ENCODE measurements at regions not wholly inside any gene's neighbourhood (a gene's known extent, or its start where the extent isn't known, plus 50 kb on each side); places are given as distances from the start of the nearest gene placed in this dataset.

DNA sequence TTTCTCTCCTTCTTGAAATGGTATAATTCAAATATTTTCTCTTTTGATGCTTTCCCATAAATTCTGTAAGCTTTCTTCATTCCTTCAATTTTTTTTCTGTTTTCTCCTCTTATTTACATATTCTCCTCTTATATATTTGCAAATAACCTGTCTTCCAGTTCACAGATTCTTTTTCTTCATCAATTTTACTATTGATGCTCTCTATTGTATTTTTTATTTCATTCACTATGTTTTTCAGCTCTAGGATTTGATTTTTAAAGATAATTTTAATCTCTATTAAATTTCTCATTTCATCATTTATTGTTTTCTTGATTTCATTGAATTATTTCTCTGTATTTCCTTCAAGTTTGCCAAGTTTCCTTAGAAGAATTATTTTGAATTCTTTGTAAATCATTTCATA lies 54.0 kb upstream of the PRPS1L1 start:
- no peak for DNase-seq (ENCODE audit: low read depth in 2 of 2)
- H3K4me3 ChIP-seq (replicated peaks in 1 of 2; ENCODE audit: low read depth in 2 of 2, low read length in 2 of 2), result no peak overlapping the region
- TF ChIP-seq CTCF (IDR thresholded peaks at IDR 0.05; ENCODE audit: low read depth, low read length), result no peak

DNA sequence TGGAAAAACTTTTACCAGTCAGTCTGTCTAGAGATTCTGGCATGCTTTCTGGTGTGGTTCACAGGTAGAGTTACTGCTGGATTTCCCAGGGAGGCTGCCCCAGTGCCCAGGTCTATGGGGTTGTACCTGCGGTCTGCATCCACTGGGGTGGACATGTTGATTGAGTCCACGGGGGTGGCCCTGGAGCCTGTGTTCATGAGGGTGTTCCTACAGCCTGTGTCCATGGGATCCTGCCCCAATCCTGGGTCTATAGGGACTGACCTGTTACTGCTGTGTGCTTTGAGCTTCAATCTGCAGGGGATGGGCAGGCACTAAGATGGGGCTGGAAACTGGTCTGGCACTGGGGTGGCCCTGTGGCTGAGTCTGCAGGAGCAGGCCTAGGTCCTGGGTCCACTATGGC lies 54.5 kb upstream of the PRPS1L1 start:
- no peak overlapping the region for H3K4me3 ChIP-seq (replicated peaks in 1 of 2; ENCODE audit: low read depth in 2 of 2, low read length in 2 of 2)
- no peak for DNase-seq (ENCODE audit: low read depth in 2 of 2)
- TF ChIP-seq CTCF (IDR thresholded peaks at IDR 0.05; ENCODE audit: low read depth, low read length), result no peak

- peak overlapping the region; percentile 57 to 71 for H3K4me3 ChIP-seq (replicated peaks in 1 of 2; ENCODE audit: low read depth in 2 of 2, low read length in 2 of 2)
- no peak for TF ChIP-seq CTCF (IDR thresholded peaks at IDR 0.05; ENCODE audit: low read depth, low read length)
- DNase-seq (ENCODE audit: low read depth in 2 of 2), result peak; percentile 13 to 42
These were observed 58.7 kb upstream of the PRPS1L1 start for GRCh38 chr7:18086165-18087025.

GRCh38 chr7:18087026-18087686 lies 59.5 kb upstream of the PRPS1L1 start:
- no peak for TF ChIP-seq CTCF (IDR thresholded peaks at IDR 0.05; ENCODE audit: low read depth, low read length)
- peak; percentile 7 to 16 for DNase-seq (ENCODE audit: low read depth in 2 of 2)
- peak overlapping the region; percentile 57 to 71 for H3K4me3 ChIP-seq (replicated peaks in 1 of 2; ENCODE audit: low read depth in 2 of 2, low read length in 2 of 2)

DNA sequence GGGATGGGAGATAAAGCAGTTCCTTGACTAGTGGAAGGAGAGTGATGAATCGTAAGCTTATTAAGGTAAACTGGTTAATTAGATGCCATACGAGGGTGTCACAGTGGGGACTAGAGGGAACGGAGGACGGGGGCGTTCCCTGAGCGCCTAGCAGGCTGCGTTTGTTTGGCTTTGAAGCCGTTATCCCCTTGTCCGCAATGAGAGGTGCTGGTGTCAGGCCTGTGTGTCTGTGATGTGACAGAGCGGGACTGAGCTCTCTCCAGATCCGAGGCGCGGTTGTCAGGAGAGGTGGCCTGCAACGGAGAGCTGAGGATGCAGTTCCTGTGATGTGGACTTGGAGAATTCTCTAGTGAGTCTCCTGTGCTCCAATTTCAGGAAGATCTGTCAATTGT lies 60.0 kb upstream of the PRPS1L1 start:
- no peak for DNase-seq (ENCODE audit: low read depth in 2 of 2)
- TF ChIP-seq CTCF (IDR thresholded peaks at IDR 0.05; ENCODE audit: low read depth, low read length), result no peak
- H3K4me3 ChIP-seq (replicated peaks in 1 of 2; ENCODE audit: low read depth in 2 of 2, low read length in 2 of 2), result peak overlapping the region in 1 of 2 donors; percentile 71

- no peak overlapping the region for H3K4me3 ChIP-seq (replicated peaks in 1 of 2; ENCODE audit: low read depth in 2 of 2, low read length in 2 of 2)
- no peak for DNase-seq (ENCODE audit: low read depth in 2 of 2)
- no peak for TF ChIP-seq CTCF (IDR thresholded peaks at IDR 0.05; ENCODE audit: low read depth, low read length)
These were observed 68.4 kb upstream of the PRPS1L1 start for GRCh38 chr7:18096087-18096486.

Data from cardiac fibroblast (primary cell).